ENCODE measurements at regions not wholly inside any gene's neighbourhood (a gene's known extent, or its start where the extent isn't known, plus 50 kb on each side); places are given as distances from the start of the nearest gene placed in this dataset.

DNA sequence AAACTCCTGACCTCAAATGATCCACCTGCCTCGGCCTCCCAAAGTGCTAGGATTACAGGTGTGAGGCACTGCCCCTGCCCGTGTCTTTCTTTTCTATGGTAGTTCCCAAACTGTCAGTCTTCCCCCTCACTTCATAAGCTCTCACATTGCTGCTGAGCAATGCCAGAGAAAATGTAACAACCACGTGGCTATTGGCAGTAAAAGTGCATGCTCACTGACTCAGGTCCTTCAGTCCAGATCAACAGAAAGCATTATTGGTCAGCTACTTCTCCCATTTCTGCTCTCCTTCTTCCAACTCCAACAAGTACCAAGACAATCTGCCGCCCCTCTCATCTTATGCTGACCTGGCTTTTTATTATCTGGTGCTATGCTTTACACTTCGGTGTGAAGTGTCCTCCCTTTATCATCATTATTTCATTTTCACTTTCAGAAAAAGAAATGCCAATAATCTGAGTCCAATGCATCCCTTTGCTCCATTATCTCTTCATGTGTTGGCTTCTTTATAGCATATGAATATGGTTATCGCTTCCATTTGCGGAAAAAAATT is 133.8 kb upstream of the UGT8 start:
- Mint-ChIP-seq H3K9me3 (ENCODE audit: insufficient read depth) (no peaks in the 10 kb centered on the region), H3K27ac (no peak overlapping the region), H3K4me3 (no peak overlapping the region), H3K4me1 (ENCODE audit: low read depth) (no peaks in the 10 kb centered on the region), H3K36me3 (ENCODE audit: low read depth) (no peaks in the 10 kb centered on the region), H3K27me3 (ENCODE audit: low read depth) (no peaks in the 10 kb centered on the region)
- CTCF ChIA-PET: no interaction called here
- ATAC-seq (no peak), DNase-seq (no peak)
- POLR2A ChIA-PET: no interaction called here

DNA sequence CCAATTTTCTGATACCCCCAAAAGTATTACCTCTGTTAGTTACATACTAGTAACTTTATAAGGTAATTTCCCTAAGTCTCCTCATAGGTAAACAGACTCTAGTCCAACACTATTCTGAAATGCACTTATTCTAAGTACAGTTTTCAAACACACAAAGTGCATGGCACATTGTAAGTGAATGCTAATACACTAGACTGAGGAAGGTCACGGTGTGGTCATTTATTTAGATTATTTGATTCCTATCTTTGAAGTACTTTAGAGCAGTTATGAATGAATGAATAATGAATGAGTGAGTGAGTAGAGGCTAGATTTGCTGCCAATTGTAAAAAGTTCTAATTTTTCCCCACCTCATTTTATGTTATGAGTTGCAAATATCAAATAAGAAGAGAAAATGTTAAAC is 132.8 kb upstream of the UGT8 start:
- ATAC-seq (no peak), DNase-seq (no peak)
- no peaks in the 10 kb centered on the region for H3K36me3 Mint-ChIP-seq (ENCODE audit: low read depth)
- no peak overlapping the region for H3K4me3 Mint-ChIP-seq
- H3K27me3 Mint-ChIP-seq (ENCODE audit: low read depth): no peaks in the 10 kb centered on the region
- H3K27ac Mint-ChIP-seq: no peak overlapping the region
- H3K9me3 Mint-ChIP-seq (ENCODE audit: insufficient read depth): no peaks in the 10 kb centered on the region
- CTCF ChIA-PET: no interaction called here
- H3K4me1 Mint-ChIP-seq (ENCODE audit: low read depth): no peaks in the 10 kb centered on the region
- POLR2A ChIA-PET: no interaction called here

DNA sequence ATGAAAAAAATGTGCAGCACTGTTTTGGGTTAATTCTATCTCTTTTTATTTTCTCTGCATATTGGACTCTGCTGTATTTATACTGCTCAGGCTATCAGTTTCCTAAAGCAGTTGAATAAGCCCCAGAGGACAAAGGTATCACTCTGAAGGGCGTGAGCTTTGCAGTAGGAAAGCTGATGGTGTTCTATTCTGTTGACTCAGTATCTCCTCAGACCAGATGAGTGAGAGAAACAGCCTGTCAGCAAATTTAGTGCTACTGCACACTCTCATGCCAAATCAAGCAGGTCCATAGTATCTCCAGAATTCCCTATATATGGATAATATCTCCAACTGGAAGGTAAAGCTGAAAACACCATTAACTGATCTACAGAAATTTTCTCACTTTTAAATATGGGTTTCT is 132.3 kb upstream of the UGT8 start:
- H3K36me3 Mint-ChIP-seq (ENCODE audit: low read depth): no peaks in the 10 kb centered on the region
- ATAC-seq: no peak
- POLR2A ChIA-PET: no interaction called here

DNA sequence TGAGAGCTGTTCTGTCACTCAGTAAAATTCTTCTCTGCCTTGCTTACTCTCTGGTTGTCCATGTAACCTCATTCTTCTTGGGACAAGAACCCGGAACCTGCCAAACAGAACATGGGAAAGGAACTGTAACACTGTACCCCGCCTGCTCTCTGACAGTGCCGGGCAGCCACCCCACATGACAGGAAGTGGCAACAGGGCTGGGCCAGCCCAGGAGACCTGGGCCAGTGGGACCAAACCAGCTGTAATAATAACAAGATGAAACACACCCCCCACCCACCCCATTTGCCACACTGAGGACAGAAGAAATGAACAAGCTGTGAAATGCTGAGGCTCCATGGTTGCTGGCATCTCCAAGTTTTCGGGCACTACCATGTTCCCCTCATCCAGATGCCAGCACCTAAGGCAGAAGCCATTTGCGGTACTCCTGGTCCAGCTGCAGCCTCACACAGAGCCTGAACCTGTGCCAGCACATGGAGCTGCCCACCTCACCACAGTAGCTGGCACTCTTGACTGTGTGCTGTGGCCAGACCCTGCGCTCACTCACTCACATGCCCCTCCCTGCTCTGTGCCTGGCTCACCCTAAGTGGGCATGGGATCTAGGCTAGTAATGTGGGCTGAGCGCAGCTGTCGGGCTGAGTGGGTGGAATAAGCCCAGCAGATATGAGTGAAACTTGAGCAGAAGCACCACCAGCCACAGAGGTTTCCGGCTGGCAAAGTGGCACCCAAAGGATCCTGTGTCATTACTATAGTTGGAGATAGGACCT is 126.2 kb upstream of the UGT8 start:
- H3K27ac Mint-ChIP-seq: no peak overlapping the region
- H3K27me3 Mint-ChIP-seq (ENCODE audit: low read depth): no peaks in the 10 kb centered on the region
- ChIA-PET CTCF (no interaction called here), POLR2A (no interaction called here)
- H3K9me3 Mint-ChIP-seq (ENCODE audit: insufficient read depth): no peaks in the 10 kb centered on the region
- H3K4me1 Mint-ChIP-seq (ENCODE audit: low read depth): no peaks in the 10 kb centered on the region
- DNase-seq (no peak), ATAC-seq (no peak)
- H3K36me3 Mint-ChIP-seq (ENCODE audit: low read depth): no peaks in the 10 kb centered on the region
- no peak overlapping the region for H3K4me3 Mint-ChIP-seq

More for the DNA sequence above, 132.3 kb upstream of the UGT8 start:
- no peak overlapping the region for H3K4me3 Mint-ChIP-seq
- H3K27ac Mint-ChIP-seq: no peak overlapping the region
- H3K4me1 Mint-ChIP-seq (ENCODE audit: low read depth): no peaks in the 10 kb centered on the region
- no peaks in the 10 kb centered on the region for H3K27me3 Mint-ChIP-seq (ENCODE audit: low read depth)
- H3K9me3 Mint-ChIP-seq (ENCODE audit: insufficient read depth): no peaks in the 10 kb centered on the region
- no peak for DNase-seq
- CTCF ChIA-PET: no interaction called here

DNA sequence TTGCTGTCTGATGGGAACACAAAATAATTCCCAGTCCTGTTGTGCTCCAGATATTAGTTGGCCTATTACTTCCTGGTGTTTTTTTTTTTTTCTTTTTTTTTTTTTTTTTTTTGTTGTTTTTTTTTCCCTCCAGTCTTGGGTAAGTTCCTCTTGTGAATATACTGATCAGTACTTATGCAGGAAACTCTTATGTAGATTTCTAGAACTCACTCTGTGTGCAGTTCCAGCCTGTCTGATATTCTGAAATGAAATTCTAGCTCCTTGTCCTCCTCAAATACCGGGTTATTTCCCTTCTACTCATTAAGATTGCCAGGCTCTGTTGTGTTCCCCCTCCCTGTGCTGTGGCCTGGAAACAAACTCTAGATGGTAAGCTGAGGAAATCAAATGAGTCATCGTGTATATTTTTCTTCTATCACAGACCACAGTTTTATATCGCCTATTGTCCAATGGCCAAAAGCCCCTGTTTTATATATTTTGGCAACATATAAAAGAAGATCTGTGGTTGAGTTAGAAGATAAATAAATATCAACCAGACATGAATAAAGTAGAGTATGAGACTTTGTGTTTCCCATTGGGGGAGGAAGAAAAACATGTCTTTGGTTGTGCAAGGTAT is 124.3 kb upstream of the UGT8 start:
- H3K4me3 Mint-ChIP-seq: no peak overlapping the region
- H3K27me3 Mint-ChIP-seq (ENCODE audit: low read depth): no peaks in the 10 kb centered on the region
- H3K9me3 Mint-ChIP-seq (ENCODE audit: insufficient read depth): no peaks in the 10 kb centered on the region
- ATAC-seq: no peak
- H3K27ac Mint-ChIP-seq: no peak overlapping the region
- ChIA-PET POLR2A (no interaction called here), CTCF (no interaction called here)
- DNase-seq: no peak
- H3K36me3 Mint-ChIP-seq (ENCODE audit: low read depth): no peaks in the 10 kb centered on the region
- H3K4me1 Mint-ChIP-seq (ENCODE audit: low read depth): no peaks in the 10 kb centered on the region

DNA sequence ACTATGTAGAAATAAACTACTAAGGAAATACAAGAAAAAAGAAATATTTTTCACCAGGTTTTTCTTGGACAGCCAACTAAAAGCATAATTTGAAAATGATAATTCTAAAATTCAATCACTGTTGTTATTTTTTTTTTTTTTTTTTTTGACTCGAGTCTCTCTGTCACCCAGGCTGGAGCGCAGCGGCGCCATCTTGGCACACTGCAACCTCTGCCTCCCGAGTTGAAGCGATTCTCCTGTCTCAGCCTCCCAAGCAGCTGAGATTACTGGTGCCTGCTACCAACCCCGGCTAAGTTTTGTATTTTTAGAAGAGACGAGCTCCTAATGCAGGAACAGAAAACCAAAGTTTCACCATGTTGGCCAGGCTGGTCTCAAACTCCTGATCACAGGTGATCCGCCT is 122.3 kb upstream of the UGT8 start:
- Mint-ChIP-seq H3K36me3 (ENCODE audit: low read depth) (no peaks in the 10 kb centered on the region), H3K27ac (no peak overlapping the region), H3K27me3 (ENCODE audit: low read depth) (no peaks in the 10 kb centered on the region), H3K4me3 (no peak overlapping the region), H3K9me3 (ENCODE audit: insufficient read depth) (no peaks in the 10 kb centered on the region), H3K4me1 (ENCODE audit: low read depth) (no peaks in the 10 kb centered on the region)
- ChIA-PET POLR2A (no interaction called here), CTCF (no interaction called here)
- DNase-seq (no peak), ATAC-seq (no peak)

DNA sequence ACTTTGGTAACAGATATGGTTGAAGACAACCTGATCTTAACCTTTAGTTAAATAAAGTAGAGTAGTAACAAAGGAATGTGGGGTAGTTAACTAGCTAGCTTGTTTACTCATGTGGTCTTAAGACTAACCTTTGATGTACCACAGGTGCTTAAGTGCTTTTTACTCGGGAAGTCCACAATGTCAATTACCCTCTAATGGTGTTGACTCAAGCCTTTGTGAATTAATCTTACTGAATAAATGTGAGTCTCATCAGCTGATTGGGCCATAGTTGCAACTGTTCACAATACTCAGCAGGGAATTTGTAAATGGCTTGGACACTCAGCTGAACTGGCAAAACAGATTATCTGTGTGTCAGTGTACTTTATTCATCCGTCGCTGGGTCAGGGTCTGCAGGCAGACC is 119.0 kb upstream of the UGT8 start:
- ATAC-seq (no peak), DNase-seq (no peak)
- ChIA-PET CTCF (no interaction called here), POLR2A (no interaction called here)
- Mint-ChIP-seq H3K4me1 (ENCODE audit: low read depth) (no peaks in the 10 kb centered on the region), H3K27me3 (ENCODE audit: low read depth) (no peaks in the 10 kb centered on the region), H3K36me3 (ENCODE audit: low read depth) (no peaks in the 10 kb centered on the region), H3K27ac (no peak overlapping the region), H3K4me3 (no peak overlapping the region), H3K9me3 (ENCODE audit: insufficient read depth) (no peaks in the 10 kb centered on the region)

DNA sequence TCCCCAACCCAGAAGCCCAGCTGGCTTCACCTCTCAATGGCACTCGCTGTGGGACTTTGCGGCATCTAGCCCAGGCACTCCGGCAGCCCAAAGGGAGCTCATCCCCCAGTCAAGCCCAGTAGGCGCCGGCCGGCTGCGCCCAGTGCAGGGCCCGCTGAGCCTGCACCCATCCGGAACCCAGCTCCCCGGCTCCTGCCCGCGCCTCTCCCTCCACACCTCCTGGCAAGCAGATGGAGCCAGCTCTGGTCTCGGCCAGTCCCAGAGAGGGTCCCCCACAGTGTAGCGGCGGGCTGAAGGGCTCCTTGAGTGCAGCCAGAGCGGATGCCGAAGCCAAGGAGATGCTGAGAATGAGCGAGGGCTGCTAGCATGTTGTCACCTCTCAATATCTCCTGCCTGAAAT is 116.8 kb upstream of the UGT8 start:
- Mint-ChIP-seq H3K27ac (no peak overlapping the region), H3K4me1 (ENCODE audit: low read depth) (no peaks in the 10 kb centered on the region), H3K27me3 (ENCODE audit: low read depth) (no peaks in the 10 kb centered on the region), H3K9me3 (ENCODE audit: insufficient read depth) (no peaks in the 10 kb centered on the region), H3K36me3 (ENCODE audit: low read depth) (no peaks in the 10 kb centered on the region), H3K4me3 (no peak overlapping the region)
- ATAC-seq (no peak), DNase-seq (no peak)
- ChIA-PET POLR2A (no interaction called here), CTCF (interaction anchor here (0.5 to 0.9 kb wide), 2 partner anchors 25 to 326 kb away, joined by 3 read pairs; no protein-coding TSS in a partner anchor)

DNA sequence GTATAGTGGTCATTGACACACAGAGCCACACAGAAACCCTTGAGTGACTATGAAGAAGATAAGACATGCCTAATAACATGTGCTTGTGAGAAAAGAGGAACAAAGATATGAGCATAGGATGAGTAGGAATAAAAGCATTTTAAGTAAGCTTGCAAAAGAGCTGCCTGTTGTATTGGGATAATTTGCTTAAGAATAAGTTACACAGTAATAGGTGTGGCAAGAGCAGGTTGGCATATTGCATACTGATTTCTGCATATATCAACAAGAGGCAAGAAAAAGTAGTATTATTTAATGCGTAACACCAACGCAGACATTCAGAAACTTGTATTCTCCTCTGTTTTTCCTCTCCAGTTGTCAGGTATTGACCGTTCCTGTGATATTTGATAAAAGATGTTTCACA is 111.5 kb upstream of the UGT8 start:
- Mint-ChIP-seq H3K4me3 (no peak overlapping the region), H3K4me1 (ENCODE audit: low read depth) (no peaks in the 10 kb centered on the region), H3K27me3 (ENCODE audit: low read depth) (no peaks in the 10 kb centered on the region), H3K27ac (no peak overlapping the region), H3K9me3 (ENCODE audit: insufficient read depth) (no peaks in the 10 kb centered on the region), H3K36me3 (ENCODE audit: low read depth) (no peaks in the 10 kb centered on the region)
- no peak for DNase-seq
- no peak for ATAC-seq
- POLR2A ChIA-PET: no interaction called here
- CTCF ChIA-PET: no interaction called here

DNA sequence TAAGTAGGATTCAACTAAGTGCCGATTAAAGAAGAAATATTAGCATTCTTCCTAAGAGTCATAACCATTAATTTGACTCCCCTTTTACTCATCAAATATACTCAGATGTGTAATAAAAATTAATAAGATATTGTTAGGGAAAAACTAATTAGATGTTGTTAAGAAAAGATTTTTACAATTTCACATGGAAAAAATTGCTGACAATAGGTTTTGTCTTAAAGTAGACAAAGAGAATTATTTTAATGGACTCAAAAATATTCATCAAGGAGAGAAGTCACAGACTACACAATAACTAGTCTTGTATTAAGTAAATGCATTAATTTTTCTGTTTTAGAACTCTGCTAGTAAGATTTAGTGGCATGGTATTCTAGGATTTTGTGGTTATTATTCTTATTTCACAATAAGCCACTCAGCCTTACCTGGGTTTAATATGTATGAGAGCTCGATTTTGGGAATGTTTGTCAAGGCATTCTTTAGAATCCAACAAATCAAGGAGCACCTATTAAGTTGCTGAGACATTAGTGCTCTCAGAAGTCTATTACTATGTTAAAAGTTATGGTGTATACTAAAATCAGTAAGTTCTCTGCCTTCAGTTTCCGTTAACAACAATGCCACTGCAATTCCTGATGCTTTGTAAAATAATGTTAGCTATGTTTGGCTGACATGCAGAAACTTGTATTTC is 110.2 kb upstream of the UGT8 start:
- Mint-ChIP-seq H3K9me3 (ENCODE audit: insufficient read depth) (no peaks in the 10 kb centered on the region), H3K27me3 (ENCODE audit: low read depth) (no peaks in the 10 kb centered on the region), H3K36me3 (ENCODE audit: low read depth) (no peaks in the 10 kb centered on the region), H3K27ac (no peak overlapping the region), H3K4me1 (ENCODE audit: low read depth) (no peaks in the 10 kb centered on the region), H3K4me3 (no peak overlapping the region)
- CTCF ChIA-PET: no interaction called here
- ATAC-seq (no peak), DNase-seq (no peak)
- POLR2A ChIA-PET: no interaction called here

DNA sequence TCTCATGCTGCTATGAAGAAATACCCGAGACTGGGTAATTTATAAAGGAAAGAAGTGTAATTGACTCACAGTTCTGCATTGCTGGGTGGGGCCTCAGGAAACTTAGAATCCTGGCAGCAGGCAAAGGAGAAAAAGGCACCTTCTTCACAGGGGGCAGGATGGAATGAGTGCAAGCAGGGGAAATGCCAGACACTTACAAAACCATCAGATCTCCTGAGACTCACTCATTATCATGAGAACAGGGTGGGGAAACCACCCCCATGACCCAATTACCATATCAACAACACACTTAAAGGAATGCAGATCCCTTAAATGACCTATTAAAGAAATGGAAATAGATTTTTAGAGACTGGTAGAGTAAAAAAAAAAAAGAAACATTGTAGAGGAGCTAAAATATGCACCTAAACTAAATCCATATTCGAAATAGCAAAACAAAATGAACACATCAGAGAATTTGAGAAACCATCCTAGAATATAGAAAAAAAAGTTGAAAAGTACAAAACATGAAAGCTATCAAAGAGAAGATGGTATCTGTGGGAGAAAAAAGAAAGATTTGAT is 104.3 kb upstream of the UGT8 start:
- no peaks in the 10 kb centered on the region for H3K27me3 Mint-ChIP-seq (ENCODE audit: low read depth)
- no peaks in the 10 kb centered on the region for H3K9me3 Mint-ChIP-seq (ENCODE audit: insufficient read depth)
- ATAC-seq (no peak), DNase-seq (no peak)
- no peaks in the 10 kb centered on the region for H3K4me1 Mint-ChIP-seq (ENCODE audit: low read depth)
- H3K27ac Mint-ChIP-seq: no peak overlapping the region
- ChIA-PET CTCF (no interaction called here), POLR2A (no interaction called here)
- no peak overlapping the region for H3K4me3 Mint-ChIP-seq
- no peaks in the 10 kb centered on the region for H3K36me3 Mint-ChIP-seq (ENCODE audit: low read depth)

DNA sequence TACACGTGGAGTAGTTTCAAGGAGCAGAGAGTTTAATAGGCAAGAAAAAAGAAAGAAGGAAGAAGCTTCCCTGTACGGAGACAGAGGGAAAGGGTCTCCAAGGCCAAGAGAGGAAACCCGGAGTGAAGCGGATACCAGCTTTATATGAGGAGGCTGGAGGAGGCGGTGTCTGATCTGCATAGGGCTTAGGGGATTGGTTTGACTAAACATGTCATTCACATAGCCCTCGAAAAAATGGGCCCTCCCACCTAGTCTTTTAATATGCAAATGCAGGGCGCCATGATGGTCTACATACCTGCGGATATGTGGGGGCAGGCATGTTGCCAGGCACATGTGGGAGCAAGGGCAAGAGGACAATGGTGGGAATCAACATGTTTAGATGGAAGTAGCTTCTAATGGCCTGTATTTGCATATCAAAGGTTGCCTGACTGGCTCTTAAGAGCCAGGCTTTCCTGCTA is 103.1 kb upstream of the UGT8 start:
- H3K27me3 Mint-ChIP-seq (ENCODE audit: low read depth): no peaks in the 10 kb centered on the region
- H3K27ac Mint-ChIP-seq: no peak overlapping the region
- no peak overlapping the region for H3K4me3 Mint-ChIP-seq
- DNase-seq (no peak), ATAC-seq (no peak)
- no peaks in the 10 kb centered on the region for H3K36me3 Mint-ChIP-seq (ENCODE audit: low read depth)
- H3K9me3 Mint-ChIP-seq (ENCODE audit: insufficient read depth): no peaks in the 10 kb centered on the region
- CTCF ChIA-PET: no interaction called here
- no peaks in the 10 kb centered on the region for H3K4me1 Mint-ChIP-seq (ENCODE audit: low read depth)
- POLR2A ChIA-PET: no interaction called here

All from activated CD8-positive, alpha-beta T cell treated with anti-CD3 and anti-CD28 coated beads, Interleukin-2, amount 10 ng/mL, durations not matched to agents 7 days and 5 days (primary cell).